ENCODE measurements at regions not wholly inside any gene's neighbourhood (a gene's known extent, or its start where the extent isn't known, plus 50 kb on each side); places are given as distances from the start of the nearest gene placed in this dataset.

GRCh38 chr15:29944925-29945324 lies 122.7 kb upstream of the TJP1 start:
- no peak overlapping the region for H3K23ac ChIP-seq (ENCODE audit: insufficient read length)
- no peak overlapping the region for H4K91ac ChIP-seq (replicated peaks; ENCODE audit: insufficient read length, low read length)
- 87% methylated on average over 2 of the region's 2 CpGs; no CpG with 5 or more reads in 1 of the 2 experiments for WGBS, 2 experiments (ENCODE audit: extremely low coverage in 1 of 2, insufficient coverage in 1 of 2, insufficient read length in 1 of 2, insufficient replicate concordance in 2 of 2, low coverage in 1 of 2, low lambda C conversion rate in 2 of 2, missing lambda C conversion rate in 1 of 2)

More at GRCh38 chr15:29944925-29945324, 122.7 kb upstream of the TJP1 start:
- no peak overlapping the region for H2BK12ac ChIP-seq (ENCODE audit: low read depth, low read length)
- H2AK5ac ChIP-seq (ENCODE audit: low read depth, low read length) = no peak overlapping the region
- H4K5ac ChIP-seq (ENCODE audit: insufficient read length, low read depth, low read length) = no peak overlapping the region
- H3K27me3 ChIP-seq (replicated peaks in 1 of 4; ENCODE audit: control insufficient read depth in 3 of 4, extremely low read depth in 1 of 4, insufficient read depth in 3 of 4, low read length in 3 of 4) = no peaks in the 10 kb centered on the region
- ChIA-PET POLR2A (ENCODE audit: partially characterized antibody) (no interaction called here), CTCF (ENCODE audit: partially characterized antibody) (interaction anchor here (1.0 to 3.8 kb wide), 6 partner anchors 19 to 216 kb away, joined by 3 to 14 read pairs (median 4); no protein-coding TSS in a partner anchor)
- no peaks in the 10 kb centered on the region for H3K79me1 ChIP-seq (ENCODE audit: low read depth, low read length)
- H3K4me2 ChIP-seq (ENCODE audit: insufficient read depth in 1 of 2, low read depth in 2 of 2, low read length in 2 of 2) = no peak overlapping the region
- H3K9me3 ChIP-seq (ENCODE audit: insufficient read depth in 2 of 2, low read depth in 1 of 2, low read length in 1 of 2) = no peaks in the 10 kb centered on the region
- no peak overlapping the region for H3K14ac ChIP-seq (ENCODE audit: insufficient read length)
- H3K27ac ChIP-seq (ENCODE audit: low read depth, low read length) = no peak overlapping the region
- H3K18ac ChIP-seq (ENCODE audit: extremely low read depth, low read length) = no peak overlapping the region
- no peak overlapping the region for H2BK20ac ChIP-seq (ENCODE audit: low read length)
- H3K23me2 ChIP-seq (ENCODE audit: low read depth, low read length) = peaks cover 14% of the 10 kb centered on the region; the same call in 1 of the 2 replicates
- H4K20me1 ChIP-seq (replicated peaks in 1 of 2; ENCODE audit: control insufficient read depth in 1 of 2, insufficient read depth in 2 of 2, low read length in 2 of 2) = no peaks in the 10 kb centered on the region
- H3K36me3 ChIP-seq (ENCODE audit: control insufficient read depth in 2 of 4, insufficient read depth in 4 of 4, low read length in 3 of 4) = no peaks in the 10 kb centered on the region
- no peak overlapping the region for H2BK15ac ChIP-seq (ENCODE audit: low read length)
- H4K8ac ChIP-seq (ENCODE audit: extremely low read depth, insufficient read depth, low read length) = no peak overlapping the region
- DNase-seq (ENCODE audit: low read depth in 1 of 2, low spot score in 2 of 2) = no peak
- H3K79me2 ChIP-seq (ENCODE audit: control insufficient read depth in 1 of 2, insufficient read depth in 2 of 2, low read length in 2 of 2) = no peaks in the 10 kb centered on the region
- no peak overlapping the region for H3K56ac ChIP-seq (replicated peaks; ENCODE audit: insufficient read length, low read depth, low read length)
- H2BK5ac ChIP-seq (ENCODE audit: low read depth, low read length) = no peak overlapping the region
- H2BK120ac ChIP-seq (replicated peaks; ENCODE audit: low read depth, low read length) = no peak overlapping the region
- H3K4me3 ChIP-seq (ENCODE audit: extremely low read depth in 1 of 4, insufficient read depth in 2 of 4, low read depth in 3 of 4, low read length in 4 of 4) = no peak overlapping the region
- FAIRE-seq = no peak
- no peak overlapping the region for H3K4ac ChIP-seq (replicated peaks; ENCODE audit: insufficient read length, low read depth, low read length)
- TF ChIP-seq YY1 (IDR thresholded peaks at IDR 0.05; ENCODE audit: low read depth, low read length) (no peak), MAX (IDR thresholded peaks at IDR 0.05) (no peak), SIRT6 (IDR thresholded peaks at IDR 0.05; ENCODE audit: low read length) (no peak), GTF2F1 (IDR thresholded peaks at IDR 0.05; ENCODE audit: borderline replicate concordance, low read depth, low read length) (no peak), KDM5A (IDR thresholded peaks at IDR 0.05; ENCODE audit: low read length) (no peak)
- H2AFZ ChIP-seq (ENCODE audit: low read length) = no peak overlapping the region
- no peak overlapping the region for H3K9ac ChIP-seq (replicated peaks in 1 of 4; ENCODE audit: extremely low read depth in 1 of 4, low read depth in 3 of 4, low read length in 3 of 4)
- H3K4me1 ChIP-seq (replicated peaks in 1 of 4; ENCODE audit: control insufficient read depth in 3 of 4, insufficient read depth in 4 of 4, low read length in 3 of 4) = no peaks in the 10 kb centered on the region
